ENCODE measurements at regions not wholly inside any gene's neighbourhood (a gene's known extent, or its start where the extent isn't known, plus 50 kb on each side); places are given as distances from the start of the nearest gene placed in this dataset.

DNA sequence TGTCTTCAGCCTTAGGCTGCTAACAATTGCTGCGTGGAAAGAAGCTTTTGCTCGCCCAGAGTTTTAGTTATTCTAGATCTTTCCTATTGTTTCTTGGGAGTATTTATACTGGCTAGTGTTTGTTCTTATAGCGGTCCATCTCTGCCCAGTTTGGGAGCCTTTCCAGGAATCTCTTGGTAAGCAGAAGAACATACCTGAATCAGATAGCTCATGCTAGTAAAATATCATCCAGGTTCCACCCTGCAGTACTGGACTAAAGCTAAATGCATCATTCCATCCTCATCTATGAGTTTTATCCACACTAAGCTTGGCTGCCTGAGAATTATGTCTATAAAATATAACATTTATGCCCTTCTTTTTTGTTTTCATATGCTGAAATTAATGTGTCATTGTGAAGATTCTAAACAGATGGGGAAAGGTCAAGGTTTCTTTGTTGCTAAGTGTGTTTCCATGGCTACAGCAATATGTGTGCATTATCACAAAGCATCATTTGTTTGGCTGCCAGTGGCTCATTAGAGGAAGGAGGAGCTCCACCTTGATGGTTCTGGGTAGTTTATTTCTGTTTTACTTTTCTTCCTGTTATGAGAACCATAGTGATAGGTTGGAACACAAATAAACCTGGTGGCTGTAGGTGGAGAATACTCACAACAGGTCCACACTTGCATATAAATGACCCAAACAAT lies 182.8 kb downstream of the PIK3C3 start:
- no peak for DNase-seq (ENCODE audit: low spot score)

DNA sequence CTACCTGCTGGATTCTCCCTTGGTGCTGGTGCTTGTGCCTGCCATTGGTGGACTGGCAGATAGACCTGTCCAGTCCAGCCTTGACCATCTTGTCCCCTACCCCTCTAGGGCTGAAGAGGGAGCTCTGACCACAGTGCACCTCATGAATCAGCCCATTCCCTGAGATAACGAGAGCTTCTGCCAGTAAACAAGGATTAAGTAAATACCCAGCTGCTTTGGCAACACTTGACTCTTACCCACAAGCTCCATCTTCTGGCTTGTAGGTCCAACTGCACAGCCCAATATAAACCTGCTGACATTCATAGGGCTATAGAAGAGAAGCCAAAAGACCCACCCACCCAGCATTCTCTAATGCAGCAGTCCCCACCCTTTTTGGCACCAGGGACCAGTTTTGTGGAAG lies 186.4 kb downstream of the PIK3C3 start:
- no peak for DNase-seq (ENCODE audit: low spot score)

DNA sequence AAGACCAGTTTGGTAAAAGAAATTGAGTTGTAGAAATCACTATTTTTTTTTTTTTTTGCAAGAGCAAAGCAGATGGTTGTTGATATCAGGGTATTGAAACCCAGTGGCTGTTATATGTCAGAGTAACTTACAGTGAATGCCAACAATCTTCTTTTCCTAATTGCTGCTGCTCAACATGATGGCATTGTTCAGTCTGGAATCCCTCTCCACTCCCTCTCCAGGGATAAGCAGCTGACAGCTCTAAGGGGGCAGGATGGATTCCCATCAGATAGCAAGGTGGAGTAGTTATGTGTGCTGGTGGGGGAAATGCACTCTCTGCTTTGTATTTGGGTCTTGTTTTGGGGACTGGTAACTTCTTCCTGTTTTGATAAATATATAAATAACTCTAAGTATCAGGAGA lies 200.0 kb downstream of the PIK3C3 start:
- DNase-seq (ENCODE audit: low spot score), result no peak

DNA sequence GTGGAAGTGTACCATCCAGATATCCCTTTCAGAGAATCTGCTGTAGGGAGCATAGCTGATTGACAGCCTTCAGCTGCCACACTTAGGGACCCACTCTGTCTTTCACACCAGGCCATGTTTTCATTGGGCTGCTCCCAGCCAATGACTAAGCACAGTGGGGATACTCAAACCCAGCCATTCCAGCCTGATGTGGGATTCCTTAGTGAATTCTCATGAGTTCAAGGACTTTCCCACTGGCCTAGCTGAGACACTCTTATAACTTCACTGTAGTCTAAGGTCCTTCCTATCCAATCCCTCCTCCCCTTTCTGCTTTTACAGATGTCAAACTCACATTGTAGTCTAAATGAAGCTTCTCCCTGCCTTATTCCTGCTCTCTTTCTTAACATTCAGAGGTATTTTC lies 201.2 kb downstream of the PIK3C3 start:
- DNase-seq (ENCODE audit: low spot score), result no peak

DNA sequence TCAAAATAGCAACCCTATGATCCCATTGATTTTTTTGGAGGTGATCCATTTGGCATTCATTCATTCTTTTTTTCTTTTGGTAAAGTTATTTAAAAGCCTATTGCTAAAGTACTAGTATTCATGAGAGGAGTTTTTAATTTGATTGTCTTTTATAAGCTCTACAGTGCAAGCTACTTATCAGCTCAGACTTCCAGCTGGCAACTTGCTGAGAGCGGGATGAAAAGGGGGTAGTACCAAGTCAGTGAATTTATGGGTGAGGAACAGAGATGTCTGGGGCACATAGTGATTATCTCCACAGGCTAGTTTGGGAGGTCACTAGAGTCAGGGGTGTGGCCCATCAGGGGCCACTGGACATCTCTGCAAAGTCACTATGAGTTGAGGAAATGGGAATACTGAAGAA lies 202.4 kb downstream of the PIK3C3 start:
- no peak for DNase-seq (ENCODE audit: low spot score)

DNA sequence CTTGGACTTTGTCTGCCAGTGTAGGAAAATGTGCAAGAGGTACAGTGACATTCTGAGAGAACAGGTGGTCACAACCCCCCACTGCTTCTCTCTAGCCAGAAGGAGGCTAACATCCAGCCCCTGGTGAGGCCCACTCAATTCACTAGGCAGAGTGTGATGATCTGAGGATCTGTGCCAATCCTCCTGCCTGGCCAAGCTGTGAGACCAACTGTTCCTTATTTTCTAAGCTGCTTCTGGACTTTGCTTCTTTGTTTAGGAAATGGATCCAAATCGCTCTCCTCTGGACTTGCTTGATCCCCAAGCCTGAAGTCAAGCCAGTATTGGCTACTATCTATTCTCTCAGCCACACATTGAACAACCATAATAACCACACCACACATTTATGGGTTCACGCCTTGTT lies 202.8 kb downstream of the PIK3C3 start:
- no peak for DNase-seq (ENCODE audit: low spot score)

DNA sequence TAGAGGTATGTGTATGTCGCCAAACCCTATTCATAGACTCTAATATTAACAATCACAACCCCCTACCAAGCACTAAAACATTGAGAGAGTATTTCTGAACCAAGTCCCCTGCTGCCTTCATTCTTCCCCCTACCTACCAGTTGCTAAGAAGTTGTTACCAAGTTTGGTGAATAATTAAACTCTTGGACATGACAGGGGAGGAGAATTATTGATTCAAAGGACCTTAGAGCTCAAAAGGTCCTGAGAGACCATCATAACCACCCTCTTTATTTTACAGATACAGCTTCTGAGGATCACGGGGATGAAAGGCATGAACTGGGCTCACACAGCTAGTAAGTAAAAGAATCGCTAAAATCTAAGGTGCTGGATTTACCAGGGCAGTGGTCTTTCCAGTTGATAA lies 204.1 kb downstream of the PIK3C3 start:
- no peak for DNase-seq (ENCODE audit: low spot score)

DNA sequence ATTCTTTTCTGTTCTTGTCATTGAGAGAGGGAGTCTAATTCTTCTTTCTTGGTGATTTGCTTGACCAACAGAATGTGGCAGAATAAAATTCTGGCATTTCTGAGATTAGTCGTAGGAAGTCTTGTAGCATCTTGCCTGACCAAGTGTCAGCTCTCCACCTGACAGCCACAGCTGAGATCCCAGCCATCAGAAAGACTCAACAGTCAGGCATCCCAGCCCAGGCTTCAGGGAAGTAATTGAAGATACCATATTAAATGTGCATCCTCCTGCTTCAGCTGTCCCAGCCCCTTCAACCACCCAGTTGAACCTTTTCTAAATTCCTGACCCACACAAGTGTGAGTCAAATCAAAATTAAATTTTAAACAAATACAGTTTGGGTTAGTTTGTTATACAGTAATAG lies 208.3 kb downstream of the PIK3C3 start:
- no peak for DNase-seq (ENCODE audit: low spot score)

DNA sequence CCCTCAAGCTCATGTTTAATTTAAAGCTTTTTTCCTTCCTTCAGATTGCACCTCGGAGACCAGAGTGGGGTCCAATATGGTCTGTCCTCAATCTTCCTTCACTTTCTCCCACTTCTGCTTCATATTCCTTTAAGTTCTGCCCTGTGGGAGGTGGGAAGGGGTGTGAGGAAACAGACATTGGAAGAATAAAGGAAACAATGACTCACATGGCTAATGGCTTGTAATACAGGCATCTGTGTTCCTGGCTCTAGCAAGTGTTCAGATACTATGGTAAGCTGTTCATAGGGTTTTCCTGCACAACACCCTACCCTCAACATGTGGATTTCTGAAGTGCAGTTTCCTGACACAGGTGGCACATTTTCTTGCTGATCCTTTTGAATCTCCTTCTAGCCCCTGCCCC lies 209.5 kb downstream of the PIK3C3 start:
- no peak for DNase-seq (ENCODE audit: low spot score)

DNA sequence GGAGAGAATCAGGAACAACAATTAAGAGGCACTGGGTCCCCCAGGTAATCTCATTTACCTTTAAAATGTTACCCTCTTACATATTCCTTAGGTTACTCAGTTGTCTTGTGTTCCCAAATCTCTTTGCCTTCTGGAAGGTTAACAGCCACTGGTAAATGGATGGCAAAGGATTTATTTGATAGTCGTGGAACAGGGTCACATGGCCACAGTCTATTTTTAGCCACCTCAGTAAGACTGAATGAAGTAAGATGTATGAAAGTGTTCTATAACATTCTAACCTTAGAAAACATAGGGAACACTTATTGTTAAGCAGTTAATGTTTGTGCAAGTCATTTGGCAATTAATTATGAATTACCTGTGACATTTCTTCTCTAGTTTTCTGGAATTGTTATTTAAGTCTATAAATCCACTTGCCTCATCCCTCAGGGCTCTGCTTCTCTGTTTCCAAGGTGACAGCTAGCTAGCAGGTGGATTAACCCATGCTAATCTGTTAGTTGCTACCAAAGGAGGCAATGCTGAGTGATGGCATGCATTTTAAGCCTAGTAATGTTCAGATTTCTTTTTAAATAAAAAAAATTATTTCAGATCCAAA lies 211.0 kb downstream of the PIK3C3 start:
- no peak for DNase-seq (ENCODE audit: low spot score)

DNA sequence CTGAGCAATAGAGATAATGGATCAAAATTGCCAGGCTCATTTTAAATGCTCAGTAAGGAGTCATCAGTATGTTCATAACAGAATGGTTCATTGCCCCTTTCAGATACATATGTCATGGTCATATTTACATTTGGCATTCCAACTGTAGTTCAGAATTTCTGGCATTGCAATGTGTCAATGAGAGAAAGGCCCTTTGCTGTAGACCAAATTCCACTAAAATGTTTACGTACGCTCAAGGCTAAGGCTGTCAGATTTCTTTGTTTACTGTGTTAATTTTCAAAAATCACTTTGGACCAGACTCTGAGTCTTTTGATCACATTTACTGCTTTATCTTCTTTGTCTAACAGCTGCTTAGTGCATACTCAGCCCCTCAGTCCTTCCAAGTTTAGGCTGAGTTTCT lies 213.5 kb downstream of the PIK3C3 start:
- DNase-seq (ENCODE audit: low spot score), result no peak

DNA sequence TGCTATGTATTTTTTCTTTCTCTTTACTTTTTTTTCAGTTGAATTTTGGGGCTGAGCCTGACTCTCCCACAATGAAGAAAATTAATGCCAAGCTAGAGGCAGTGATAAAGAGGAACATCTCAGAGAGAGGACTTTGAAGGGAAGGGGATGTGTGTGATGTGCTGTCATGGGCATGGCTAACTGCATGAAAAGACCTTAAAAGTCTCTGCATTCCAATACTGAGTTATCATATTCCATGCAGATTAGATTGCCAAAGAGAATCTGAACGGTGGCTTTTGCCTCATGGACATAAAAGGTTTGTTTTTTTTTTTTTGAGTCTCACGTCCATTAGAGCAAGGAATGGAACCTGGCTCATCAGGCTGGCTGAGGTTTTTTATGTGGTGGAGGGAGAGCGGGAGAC lies 213.9 kb downstream of the PIK3C3 start:
- no peak for DNase-seq (ENCODE audit: low spot score)

DNA sequence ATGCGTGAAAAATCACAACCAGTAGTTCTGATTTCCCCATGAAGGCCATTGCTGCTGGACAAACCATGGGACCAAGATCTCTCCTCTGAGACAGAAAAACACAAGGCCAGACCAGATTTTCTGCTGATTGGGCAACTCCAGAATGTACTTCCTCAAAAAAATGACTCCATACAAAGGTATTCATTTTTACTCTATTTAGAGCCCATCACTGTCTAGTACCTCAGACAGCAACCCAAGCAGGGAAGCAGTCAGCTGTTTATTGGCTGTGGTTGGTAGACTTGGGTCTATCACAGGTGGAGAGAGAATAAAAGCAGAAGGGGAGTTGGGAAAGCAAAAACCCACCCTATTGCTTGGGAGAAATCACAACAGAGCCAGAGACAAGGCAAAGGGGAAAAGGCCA lies 219.9 kb downstream of the PIK3C3 start:
- DNase-seq (ENCODE audit: low spot score), result no peak

DNA sequence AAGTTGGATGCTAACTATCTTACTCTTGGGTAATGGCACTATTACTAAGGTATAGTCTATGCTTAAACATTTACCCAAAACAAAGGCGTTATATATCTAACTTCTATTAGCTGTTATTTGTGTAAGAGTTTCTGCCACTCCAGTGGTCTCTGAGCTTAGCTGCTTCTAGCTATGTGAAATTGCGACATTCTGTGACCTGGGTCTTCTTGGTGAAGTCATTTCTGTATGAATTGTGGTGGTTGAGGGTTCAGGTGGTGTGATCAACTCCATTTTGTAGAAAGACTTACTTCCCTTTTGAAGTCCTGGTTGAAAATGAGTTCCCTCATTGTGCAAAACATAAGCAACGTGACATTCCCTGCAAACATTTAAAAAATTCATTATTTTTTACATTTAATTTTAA lies 221.6 kb downstream of the PIK3C3 start:
- no peak for DNase-seq (ENCODE audit: low spot score)

DNA sequence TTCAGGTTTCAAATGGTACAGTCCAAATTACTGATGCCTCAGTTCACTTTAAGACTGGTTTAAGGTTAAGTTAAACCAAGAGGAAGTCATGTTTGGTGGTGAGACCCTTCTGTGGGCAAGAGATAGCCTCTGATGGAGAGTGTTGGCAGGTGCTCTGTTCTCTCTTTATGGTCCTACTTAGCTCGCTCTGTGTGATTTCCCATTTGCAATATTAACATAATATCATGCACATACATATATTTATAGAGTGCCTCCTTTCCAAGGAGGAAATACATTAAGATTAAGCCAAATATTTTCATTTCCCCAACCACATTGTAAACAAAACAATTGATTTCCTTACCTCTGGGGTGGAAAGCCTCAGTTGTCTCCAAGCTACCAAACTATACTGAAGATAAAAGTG lies 222.4 kb downstream of the PIK3C3 start:
- DNase-seq (ENCODE audit: low spot score), result no peak

DNA sequence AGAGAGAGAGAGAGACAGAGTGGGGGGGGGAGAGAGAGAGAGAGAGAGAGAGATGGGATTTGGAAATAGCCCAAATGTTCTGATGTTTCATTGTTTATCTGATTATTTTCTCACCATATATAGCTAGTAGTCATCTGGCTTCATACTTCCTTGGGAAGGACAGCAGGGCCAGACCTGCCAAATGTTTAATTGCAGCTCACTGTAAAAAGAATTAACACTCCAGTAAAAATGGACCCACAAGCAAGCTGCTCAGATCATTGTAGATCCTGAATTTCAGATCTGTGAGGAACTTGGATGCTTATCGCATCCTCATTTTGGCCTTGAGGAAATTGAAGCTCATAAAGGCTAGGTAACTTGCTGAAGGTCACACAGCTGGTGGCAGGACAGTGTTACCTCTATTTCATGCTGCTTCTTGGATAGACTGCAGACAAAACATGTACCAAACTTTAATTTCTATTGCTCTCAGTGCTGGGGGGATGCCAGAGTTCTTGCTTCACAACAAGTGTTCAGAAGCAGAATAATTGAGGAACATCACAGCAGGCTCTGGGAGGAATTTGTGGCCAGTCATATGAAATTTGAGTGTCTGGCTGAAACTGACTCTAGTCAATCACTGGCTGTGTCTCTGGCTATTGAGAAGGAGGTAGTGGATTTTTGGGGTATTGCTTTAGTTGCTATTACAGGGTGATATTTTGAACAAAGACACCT lies 223.5 kb downstream of the PIK3C3 start:
- no peak for DNase-seq (ENCODE audit: low spot score)

DNA sequence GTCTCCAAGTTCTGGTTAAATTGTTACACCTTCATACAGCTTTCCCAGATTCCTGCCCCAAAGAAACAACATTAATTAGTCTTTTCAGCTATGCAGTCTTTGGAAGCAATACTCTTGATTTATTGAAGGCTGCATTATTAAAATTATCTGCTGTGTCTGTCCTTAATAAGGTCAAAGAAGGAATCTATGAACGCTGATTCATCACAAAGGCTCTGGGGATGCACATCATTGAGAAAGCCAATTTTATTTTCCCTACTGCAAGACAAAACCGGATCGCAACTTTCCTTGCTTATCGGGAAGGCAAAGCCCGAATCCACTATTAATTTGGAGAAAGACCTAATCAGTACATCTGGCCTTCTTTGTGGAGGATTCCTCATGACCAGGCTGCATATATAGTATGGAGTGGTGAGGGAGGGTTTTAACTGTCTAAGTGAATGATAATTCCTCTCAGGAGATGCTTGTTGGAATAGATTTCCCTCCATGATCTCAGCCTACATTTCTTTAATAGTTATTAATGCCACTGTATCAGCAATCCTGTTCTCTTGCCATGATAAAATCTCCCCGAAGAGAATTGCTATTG lies 224.6 kb downstream of the PIK3C3 start:
- DNase-seq (ENCODE audit: low spot score), result no peak

DNA sequence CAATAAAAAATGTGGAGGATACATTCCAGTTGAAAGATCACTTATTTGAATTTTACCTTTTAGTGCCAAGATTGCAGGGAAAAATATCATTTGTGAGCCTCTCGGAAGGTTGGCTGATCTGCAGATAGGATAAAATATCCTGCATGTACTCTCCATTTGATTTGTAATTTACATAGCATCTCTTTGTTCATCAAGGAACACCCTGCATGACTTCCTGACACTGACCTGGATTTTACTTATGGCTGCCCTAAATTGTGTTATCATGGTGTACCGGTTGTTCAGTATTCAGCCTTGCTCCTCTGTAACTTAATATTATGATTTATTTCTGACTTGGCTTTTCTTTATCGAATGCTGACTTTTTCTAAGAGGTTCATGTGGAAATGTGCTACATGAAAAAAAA lies 226.4 kb downstream of the PIK3C3 start:
- DNase-seq (ENCODE audit: low spot score), result no peak

DNA sequence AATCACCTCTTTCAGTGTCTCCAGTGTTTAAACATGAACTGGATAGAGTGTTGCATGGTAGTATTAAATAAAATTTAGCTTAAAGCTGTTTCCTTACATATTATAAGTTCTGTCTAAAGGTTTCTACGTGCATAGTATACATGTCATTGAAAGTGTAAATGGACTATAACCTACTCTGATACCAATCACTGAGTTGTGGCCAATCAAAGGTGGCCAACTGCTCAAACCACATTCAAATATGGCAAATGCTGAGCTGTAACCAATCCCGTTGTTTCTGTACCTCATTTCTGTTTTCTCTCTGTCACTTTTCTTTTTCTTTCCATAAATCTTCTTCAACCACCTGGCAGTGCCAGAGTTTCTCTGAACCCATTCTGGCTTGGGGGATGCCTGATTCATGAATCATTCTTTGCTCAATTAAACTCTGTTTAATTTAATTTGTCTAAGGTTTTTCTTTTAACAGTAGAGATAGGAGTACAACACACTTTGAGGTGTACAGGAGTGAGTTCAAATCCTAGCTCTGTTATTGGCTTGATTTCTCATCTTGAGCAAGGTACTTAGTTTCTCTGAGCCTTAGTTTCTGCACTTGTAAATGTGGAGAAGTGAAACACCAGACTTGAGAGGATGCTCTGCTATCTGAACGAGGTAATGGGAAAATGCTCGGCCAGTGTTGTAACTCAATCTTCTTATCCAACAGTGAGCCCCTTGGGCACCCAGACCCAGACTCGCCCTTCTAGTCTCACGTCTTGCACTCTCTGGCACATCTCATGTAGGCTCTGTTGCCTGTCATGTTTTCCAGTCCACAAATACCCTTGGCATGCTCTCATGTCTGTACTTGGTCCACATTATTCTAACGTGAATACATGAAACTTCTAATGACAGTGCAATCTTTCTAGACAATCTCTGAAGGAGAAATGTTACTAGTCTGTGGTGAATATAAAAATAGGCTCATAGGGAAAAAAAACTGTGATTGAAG lies 228.0 kb downstream of the PIK3C3 start:
- DNase-seq (ENCODE audit: low spot score), result no peak

DNA sequence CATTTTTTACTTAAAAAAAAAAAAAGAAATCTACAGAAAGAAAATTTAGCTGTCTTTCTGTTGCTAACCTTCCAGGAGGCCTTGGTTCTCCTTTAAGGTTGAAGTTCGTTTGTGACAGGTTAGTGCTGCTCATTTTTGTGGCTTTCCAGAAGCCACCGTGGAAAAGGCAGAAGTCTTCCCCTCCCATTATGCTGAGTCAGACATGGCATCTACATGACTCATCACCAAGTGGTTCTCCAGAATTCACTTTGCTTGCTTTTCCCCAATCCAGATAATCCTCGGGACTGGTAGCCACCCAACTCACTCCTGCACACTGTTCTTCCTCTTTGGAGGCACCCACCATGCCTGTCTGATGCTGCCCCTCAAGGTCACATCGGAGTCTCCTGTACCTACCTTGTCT lies 228.7 kb downstream of the PIK3C3 start:
- peak; percentile 44 for DNase-seq (ENCODE audit: low spot score)

DNA sequence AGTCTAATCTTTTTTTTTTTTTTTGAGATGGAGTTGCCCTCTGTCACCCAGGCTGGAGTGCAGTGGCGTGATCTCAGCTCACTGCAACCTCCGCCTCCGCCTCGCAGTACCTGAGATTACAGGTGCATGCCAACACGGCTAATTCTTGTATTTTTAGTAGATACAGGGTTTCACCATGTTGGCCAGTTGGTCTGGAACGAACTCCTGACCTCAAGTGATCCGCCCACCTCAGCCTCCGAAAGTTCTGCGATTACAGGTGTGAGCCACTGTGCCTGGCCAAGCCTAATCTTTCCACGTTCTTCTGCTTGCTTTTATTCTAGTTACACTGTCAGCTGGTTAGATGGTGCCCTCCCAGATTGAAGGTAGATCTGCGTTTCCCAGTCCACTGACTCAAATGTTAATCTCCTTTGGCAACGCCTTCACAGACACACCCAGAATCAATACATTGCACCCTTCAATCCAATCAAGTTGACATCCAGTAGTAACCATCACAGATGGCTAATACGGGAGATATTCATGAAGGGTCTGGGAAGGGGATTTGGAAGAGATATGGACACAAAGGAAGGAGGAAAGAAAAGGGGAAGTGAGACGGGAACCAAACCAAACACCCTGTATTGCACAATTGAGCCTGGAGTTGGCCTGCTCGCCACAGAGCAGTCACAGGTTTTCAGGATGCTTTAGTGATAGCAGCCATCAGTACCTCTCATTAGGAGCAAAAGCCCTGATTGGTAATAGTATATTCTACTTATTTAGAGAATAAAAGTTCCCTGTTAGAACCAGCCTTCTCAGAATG lies 229.8 kb downstream of the PIK3C3 start:
- no peak for DNase-seq (ENCODE audit: low spot score)
